ENCODE measurements at regions not wholly inside any gene's neighbourhood (a gene's known extent, or its start where the extent isn't known, plus 50 kb on each side); places are given as distances from the start of the nearest gene placed in this dataset.

- peaks cover 55% of the 10 kb centered on the region for H3K27me3 ChIP-seq (ENCODE audit: control insufficient read depth, low read length)
- H3F3A ChIP-seq (ENCODE audit: control insufficient read depth, insufficient read depth), result no peaks in the 10 kb centered on the region
- TF ChIP-seq CTCF (IDR thresholded peaks at IDR 0.05; ENCODE audit: low read depth, low read length, poor library complexity, severe bottlenecking) (no peak), EZH2phosphoT487 (IDR thresholded peaks at IDR 0.05; ENCODE audit: borderline replicate concordance, low read length) (no peak)
- H3K36me3 ChIP-seq (ENCODE audit: control insufficient read depth, low read length), result no peaks in the 10 kb centered on the region
- H3K79me2 ChIP-seq (ENCODE audit: control insufficient read depth, low read length), result no peaks in the 10 kb centered on the region
- no peaks in the 10 kb centered on the region for H3K9me2 ChIP-seq (replicated peaks; ENCODE audit: control insufficient read depth, low read length)
- H4K20me1 ChIP-seq (ENCODE audit: control insufficient read depth, insufficient read depth, low read depth, low read length), result no peaks in the 10 kb centered on the region
- peaks cover 25% of the 10 kb centered on the region for H3K4me1 ChIP-seq (ENCODE audit: control insufficient read depth, low read length)
- H3K27ac ChIP-seq (ENCODE audit: low read depth, low read length), result no peak overlapping the region
- no peaks in the 10 kb centered on the region for H3K9me3 ChIP-seq (ENCODE audit: control insufficient read depth, insufficient read depth, low read length)
- no peak overlapping the region for H3K4me3 ChIP-seq (ENCODE audit: low read length)
- peak overlapping the region; percentile 12; the same call in 1 of the 2 replicates for H3K4me2 ChIP-seq (ENCODE audit: low read length)
These were observed 180.0 kb downstream of the ETS2 start for GRCh38 chr21:38985568-38986378.

GRCh38 chr21:38984982-38985567 is 179.3 kb downstream of the ETS2 start:
- Histone ChIP-seq H4K20me1 (ENCODE audit: control insufficient read depth, insufficient read depth, low read depth, low read length) (no peaks in the 10 kb centered on the region), H3K27me3 (ENCODE audit: control insufficient read depth, low read length) (peaks cover 50% of the 10 kb centered on the region), H3K9me3 (ENCODE audit: control insufficient read depth, insufficient read depth, low read length) (no peaks in the 10 kb centered on the region), H3K4me3 (ENCODE audit: low read length) (no peak overlapping the region), H3K4me2 (ENCODE audit: low read length) (no peak overlapping the region), H3K79me2 (ENCODE audit: control insufficient read depth, low read length) (no peaks in the 10 kb centered on the region), H3K9me2 (replicated peaks; ENCODE audit: control insufficient read depth, low read length) (no peaks in the 10 kb centered on the region), H3K27ac (ENCODE audit: low read depth, low read length) (no peak overlapping the region), H3K36me3 (ENCODE audit: control insufficient read depth, low read length) (no peaks in the 10 kb centered on the region), H3K4me1 (ENCODE audit: control insufficient read depth, low read length) (peaks cover 25% of the 10 kb centered on the region), H3F3A (ENCODE audit: control insufficient read depth, insufficient read depth) (no peaks in the 10 kb centered on the region)
- no peak for TF ChIP-seq CTCF (IDR thresholded peaks at IDR 0.05; ENCODE audit: low read depth, low read length, poor library complexity, severe bottlenecking)
- no peak for TF ChIP-seq EZH2phosphoT487 (IDR thresholded peaks at IDR 0.05; ENCODE audit: borderline replicate concordance, low read length)

GRCh38 chr21:38984568-38984967 is 178.8 kb downstream of the ETS2 start:
- no peaks in the 10 kb centered on the region for H3K9me2 ChIP-seq (replicated peaks; ENCODE audit: control insufficient read depth, low read length)
- no peak overlapping the region for H3K4me3 ChIP-seq (ENCODE audit: low read length)
- H4K20me1 ChIP-seq (ENCODE audit: control insufficient read depth, insufficient read depth, low read depth, low read length), result no peaks in the 10 kb centered on the region
- H3K36me3 ChIP-seq (ENCODE audit: control insufficient read depth, low read length), result no peaks in the 10 kb centered on the region
- no peak overlapping the region for H3K27ac ChIP-seq (ENCODE audit: low read depth, low read length)
- no peak for TF ChIP-seq CTCF (IDR thresholded peaks at IDR 0.05; ENCODE audit: low read depth, low read length, poor library complexity, severe bottlenecking)
- no peak for TF ChIP-seq EZH2phosphoT487 (IDR thresholded peaks at IDR 0.05; ENCODE audit: borderline replicate concordance, low read length)
- no peak overlapping the region for H3K4me2 ChIP-seq (ENCODE audit: low read length)
- peaks cover 25% of the 10 kb centered on the region for H3K4me1 ChIP-seq (ENCODE audit: control insufficient read depth, low read length)
- H3K27me3 ChIP-seq (ENCODE audit: control insufficient read depth, low read length), result peaks cover 47% of the 10 kb centered on the region
- H3K79me2 ChIP-seq (ENCODE audit: control insufficient read depth, low read length), result no peaks in the 10 kb centered on the region
- no peaks in the 10 kb centered on the region for H3F3A ChIP-seq (ENCODE audit: control insufficient read depth, insufficient read depth)
- no peaks in the 10 kb centered on the region for H3K9me3 ChIP-seq (ENCODE audit: control insufficient read depth, insufficient read depth, low read length)
